Endothelial cell of umbilical vein (primary cell): ENCODE measurements at regions not wholly inside any gene's neighbourhood (a gene's known extent, or its start where the extent isn't known, plus 50 kb on each side); places are given as distances from the start of the nearest gene placed in this dataset.

Source experiments
- CTCF ChIP-seq, 2 donors: IDR thresholded peaks; 1 replicate in 1 of 2; 2 replicates in 1 of 2; pipeline ENCODE4 v1.5.1; 2011; ENCODE audit warnings: low read length in 2 of 2, mild to moderate bottlenecking in 2 of 2, moderate library complexity in 2 of 2, control low read depth in 1 of 2, inconsistent platforms in 1 of 2, low read depth in 1 of 2; ENCODE audit not compliant: insufficient read depth in 1 of 2; ENCODE audit errors: extremely low read depth in 1 of 2
- EZH2 ChIP-seq: IDR thresholded peaks from 2 replicates; pipeline ENCODE4 v1.6.1; 2012; ENCODE audit warnings: borderline replicate concordance, low read depth, mild to moderate bottlenecking, moderate library complexity, low read length, inconsistent platforms; ENCODE audit not compliant: severe bottlenecking
- FOS ChIP-seq: IDR thresholded peaks from 2 replicates; pipeline ENCODE4 v1.6.1; 2011; ENCODE audit warnings: mild to moderate bottlenecking, low read length, moderate library complexity, borderline replicate concordance; ENCODE audit not compliant: insufficient read depth
- GATA2 ChIP-seq: IDR thresholded peaks from 2 replicates; pipeline ENCODE4 v1.7.0; 2011; ENCODE audit warnings: low read depth, mild to moderate bottlenecking, moderate library complexity, mixed read lengths, low read length; ENCODE audit not compliant: insufficient read length, insufficient read depth
- MAX ChIP-seq: IDR thresholded peaks from 2 replicates; pipeline ENCODE4 v1.6.1; 2011; ENCODE audit not compliant: insufficient read depth, insufficient read length
- MYC ChIP-seq: IDR thresholded peaks from one replicate; pipeline ENCODE4 v1.6.1; 2011; ENCODE audit warnings: mild to moderate bottlenecking, low read depth, low read length
- POLR2A ChIP-seq: IDR thresholded peaks from 2 replicates; pipeline ENCODE4 v1.6.1; 2012; ENCODE audit warnings: low read depth, mild to moderate bottlenecking, control low read depth, low read length
- POLR2AphosphoS5 ChIP-seq: IDR thresholded peaks from 2 replicates; pipeline ENCODE4 v1.6.1; 2012; ENCODE audit warnings: low read depth, mild to moderate bottlenecking, control low read depth, low read length, moderate library complexity; ENCODE audit not compliant: insufficient read depth

- TF ChIP-seq CTCF (IDR thresholded peaks at IDR 0.05; ENCODE audit: extremely low read depth in 1 of 2, insufficient read depth in 1 of 2, low read depth in 1 of 2, low read length in 2 of 2): no peak
- TF ChIP-seq MYC: no peak
- no peak for TF ChIP-seq POLR2A
- no peak for TF ChIP-seq MAX
- TF ChIP-seq EZH2: no peak
- no peak for TF ChIP-seq POLR2AphosphoS5
- no peak for TF ChIP-seq FOS
- TF ChIP-seq GATA2: no peak
These were observed 595.5 kb downstream of the REEP3 start for GRCh38 chr10:64116707-64117106.
